ENCODE measurements at regions not wholly inside any gene's neighbourhood (a gene's known extent, or its start where the extent isn't known, plus 50 kb on each side); places are given as distances from the start of the nearest gene placed in this dataset.
"Not testable (repeated sequence)": the region's sequence is repeated elsewhere in the genome, so short reads cannot be mapped to it uniquely, and the experiment has no call there.

DNA sequence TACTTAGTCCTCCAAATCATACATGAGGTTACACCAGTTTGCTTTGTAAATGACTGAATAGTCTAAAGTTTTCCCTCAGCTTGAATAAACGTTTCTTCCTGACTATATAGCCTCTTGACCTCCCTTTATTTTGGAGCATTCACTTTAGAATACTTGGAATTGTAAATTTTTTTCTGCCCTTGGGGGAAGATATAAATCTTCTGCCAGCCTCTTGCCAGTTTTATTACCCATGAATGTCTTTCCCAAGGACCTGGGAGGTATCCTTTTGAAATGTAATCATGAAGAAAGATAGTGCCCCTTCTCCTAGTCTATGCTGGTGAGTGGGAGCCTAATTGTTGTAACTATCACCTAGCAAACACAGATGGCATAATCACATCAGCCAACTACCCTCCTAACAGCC, 2033.9 kb upstream of the PCDH20 start:
- H3K4me3 ChIP-seq: no peak overlapping the region
- no peak overlapping the region for H3K27ac ChIP-seq

DNA sequence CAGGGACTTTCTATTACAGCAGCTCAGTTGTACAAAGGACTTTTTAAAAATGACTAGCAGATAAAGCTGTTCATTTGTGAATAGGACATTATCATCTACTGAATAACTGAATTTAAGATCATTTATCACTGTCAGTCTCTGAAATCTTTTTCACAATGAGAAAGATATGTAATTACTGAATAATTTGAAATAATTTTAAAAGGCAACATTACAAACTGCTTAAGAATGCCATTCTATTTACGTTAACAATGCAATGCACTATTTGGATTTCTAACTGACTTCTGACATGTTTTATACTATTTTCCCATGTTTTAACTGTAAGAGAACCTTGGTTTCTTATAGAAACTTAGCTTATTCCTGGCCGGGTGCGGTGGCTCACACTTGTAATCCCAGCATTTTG, 2033.0 kb upstream of the PCDH20 start:
- no peak overlapping the region for H3K4me3 ChIP-seq
- H3K27ac ChIP-seq: no peak overlapping the region

DNA sequence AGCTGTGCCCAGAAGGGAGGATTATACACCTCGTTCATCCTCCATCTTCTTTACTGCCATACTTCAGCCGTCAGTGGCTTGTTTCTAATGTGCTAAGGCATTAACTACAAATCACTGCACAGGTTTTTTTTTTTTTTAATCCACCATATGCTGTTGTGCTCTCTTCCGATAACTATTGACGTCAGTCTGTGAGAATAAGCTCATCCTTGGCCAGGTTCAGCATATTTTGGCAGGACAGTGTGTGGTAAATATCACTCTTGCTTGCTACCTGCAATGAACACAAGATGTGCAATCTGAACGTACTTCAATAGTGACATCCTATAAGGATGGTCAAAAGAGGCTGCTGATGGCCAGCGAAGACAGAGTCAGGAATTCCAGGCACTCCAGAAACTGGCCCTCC, 2030.7 kb upstream of the PCDH20 start:
- H3K27ac ChIP-seq: no peak overlapping the region
- no peak overlapping the region for H3K4me3 ChIP-seq

DNA sequence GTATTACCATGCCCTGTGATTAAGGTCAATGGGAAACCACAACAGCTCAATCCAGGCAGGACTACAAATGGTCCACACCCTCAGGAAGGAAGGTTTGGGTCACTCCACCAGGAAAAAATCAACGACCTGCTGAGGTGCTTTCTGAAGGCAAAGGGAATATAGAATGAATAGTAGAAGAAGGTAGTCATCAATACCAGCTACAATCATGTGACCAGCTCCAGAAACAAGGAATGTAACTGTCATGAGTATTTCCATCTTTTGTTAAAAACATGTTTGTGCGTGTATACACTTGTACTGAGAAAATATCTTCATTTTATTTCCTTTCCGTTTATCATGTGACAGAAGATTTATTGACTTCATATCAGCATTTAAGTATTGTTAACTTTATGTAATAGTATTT, 2028.6 kb upstream of the PCDH20 start:
- not testable (repeated sequence) for H3K4me3 ChIP-seq, H3K27ac ChIP-seq

DNA sequence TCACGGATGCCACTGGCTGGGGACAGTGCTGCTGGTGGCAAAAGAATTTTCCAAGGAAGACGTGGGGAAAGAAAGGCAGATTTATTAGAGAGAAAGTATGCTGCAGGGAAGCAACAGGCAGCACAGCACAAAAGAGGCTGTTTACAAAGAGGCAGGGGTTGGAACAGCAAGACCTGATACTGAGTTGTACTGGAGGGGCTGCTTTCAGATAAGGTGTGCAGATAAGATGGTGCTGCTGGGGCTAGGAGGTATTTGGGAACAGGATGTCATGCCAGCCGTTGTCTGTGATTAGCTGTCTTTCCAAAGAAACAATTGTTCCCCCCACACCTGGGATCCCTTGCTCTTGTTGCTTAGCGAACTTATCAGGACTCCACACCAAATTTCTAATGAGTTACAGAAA, 2023.3 kb upstream of the PCDH20 start:
- H3K4me3 ChIP-seq: no peak overlapping the region
- no peak overlapping the region for H3K27ac ChIP-seq

DNA sequence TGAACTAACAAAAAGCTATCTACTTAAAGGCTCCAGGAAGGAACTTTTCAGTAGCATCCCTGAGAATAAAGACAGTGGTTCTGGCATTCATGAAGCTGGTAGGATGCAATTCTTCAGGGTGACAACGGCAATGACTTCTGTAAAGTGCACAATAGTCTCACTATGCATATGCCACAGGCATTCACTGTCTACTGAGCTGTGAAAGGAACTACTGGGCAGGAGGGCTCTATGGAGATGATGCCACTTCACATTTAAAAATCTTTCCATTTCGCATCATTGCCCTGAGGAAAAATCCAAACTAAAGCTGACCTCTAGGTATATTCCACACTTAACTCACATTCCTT, 2020.6 kb upstream of the PCDH20 start:
- Histone ChIP-seq H3K4me3 (no peak overlapping the region), H3K27ac (peak overlapping the region in 2 of 21 experiments; percentile 3 to 39)

DNA sequence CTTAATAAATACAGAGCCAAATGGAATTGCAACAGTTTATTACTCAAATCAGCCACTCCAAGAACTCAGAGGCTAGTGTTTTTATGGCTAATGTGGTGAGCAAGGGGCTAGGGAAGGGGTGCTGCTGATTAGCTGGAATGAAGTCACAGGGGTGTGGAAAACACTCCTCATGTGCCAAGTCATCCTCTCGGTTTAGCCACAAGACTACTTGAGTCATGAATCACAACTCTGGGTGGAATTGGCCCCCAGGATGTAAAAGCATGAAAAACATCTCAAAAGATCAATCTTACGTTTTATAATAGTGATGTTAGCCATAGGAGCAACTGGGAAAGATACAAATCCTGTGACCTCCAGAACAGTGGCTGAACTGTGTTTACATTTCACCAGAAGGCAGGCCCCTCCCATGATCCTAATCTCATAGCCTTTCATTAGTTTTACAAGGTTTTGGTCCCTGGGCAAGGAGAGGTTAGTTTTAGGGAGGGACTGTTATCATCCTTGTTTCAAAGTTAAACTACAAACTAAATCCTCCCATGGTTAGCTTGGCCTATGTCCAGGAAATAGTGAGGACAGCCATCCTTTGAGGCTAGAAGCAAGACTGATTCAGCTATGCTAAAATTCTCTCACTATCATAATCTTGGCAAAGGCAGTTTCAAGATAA, 2020.1 kb upstream of the PCDH20 start:
- Histone ChIP-seq H3K27ac (peak overlapping the region in 2 of 21 experiments; percentile 3 to 39), H3K4me3 (no peak overlapping the region)

DNA sequence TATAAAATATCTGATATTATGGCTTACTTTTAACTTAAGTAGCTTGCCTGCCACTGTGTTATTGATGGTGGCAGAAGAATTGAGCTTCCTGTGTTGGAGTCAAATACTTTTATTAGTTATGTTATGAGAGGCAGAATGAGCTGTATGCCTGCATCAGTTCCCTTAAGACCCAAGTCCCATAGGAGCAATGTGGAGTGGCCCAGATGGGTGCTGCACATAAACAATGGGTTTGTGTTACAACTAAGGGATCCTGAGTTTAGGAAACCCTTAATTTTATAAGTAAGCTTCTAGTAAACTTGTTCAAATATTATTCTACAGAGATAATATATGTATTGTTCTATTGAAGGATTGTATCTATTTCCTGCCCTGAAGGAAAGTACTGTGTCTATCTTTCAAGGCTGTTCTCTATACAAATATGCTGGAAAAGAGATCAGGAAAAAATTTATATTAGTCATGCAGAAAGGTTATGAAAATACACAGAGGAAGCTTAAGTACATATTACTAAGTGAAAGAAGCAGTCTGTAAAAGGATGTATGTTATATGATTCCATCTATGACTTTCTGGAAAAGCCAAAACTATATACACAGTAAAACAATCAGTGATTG, 2018.0 kb upstream of the PCDH20 start:
- Histone ChIP-seq H3K4me3 (no peak overlapping the region), H3K27ac (no peak overlapping the region)

DNA sequence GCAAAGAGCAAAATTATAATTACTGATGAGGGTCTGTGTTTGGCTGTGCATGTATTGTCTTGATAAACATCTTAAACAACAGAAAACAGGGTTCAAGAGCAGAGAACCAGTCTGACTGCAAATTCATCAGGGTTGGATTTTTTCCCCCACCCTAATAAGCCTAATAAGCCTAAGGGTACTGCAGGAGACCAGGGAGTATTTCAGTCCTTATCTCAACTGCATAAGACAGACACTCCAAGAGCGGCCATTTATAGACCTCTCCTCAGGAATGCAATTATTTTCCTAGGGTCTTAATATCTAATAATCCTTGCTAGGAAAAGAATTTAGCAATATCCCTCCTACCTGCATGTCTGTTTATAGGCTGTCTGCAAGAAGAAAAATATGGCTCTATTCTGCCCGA, 2011.5 kb upstream of the PCDH20 start:
- Histone ChIP-seq H3K4me3 (no peak overlapping the region), H3K27ac (no peak overlapping the region)

DNA sequence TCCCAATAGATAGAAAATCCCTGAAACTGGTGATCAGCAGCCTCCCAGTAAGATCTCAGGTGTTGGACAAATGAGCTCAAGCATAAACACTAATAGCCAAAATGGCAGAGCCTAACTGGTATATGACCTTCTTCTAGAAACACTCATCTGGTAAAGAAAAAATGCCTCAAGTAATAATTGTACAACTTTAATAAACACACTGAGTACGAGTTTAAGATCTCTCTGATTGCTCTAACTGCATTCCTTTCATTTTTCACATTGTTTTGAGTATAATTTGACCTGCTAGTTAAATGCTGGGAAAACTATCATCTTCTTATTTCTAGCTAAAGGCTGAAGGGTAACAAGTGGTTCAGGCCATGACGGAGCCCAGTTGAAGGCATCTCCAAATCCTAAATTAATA, 2009.5 kb upstream of the PCDH20 start:
- Histone ChIP-seq H3K4me3 (no peak overlapping the region), H3K27ac (no peak overlapping the region)

DNA sequence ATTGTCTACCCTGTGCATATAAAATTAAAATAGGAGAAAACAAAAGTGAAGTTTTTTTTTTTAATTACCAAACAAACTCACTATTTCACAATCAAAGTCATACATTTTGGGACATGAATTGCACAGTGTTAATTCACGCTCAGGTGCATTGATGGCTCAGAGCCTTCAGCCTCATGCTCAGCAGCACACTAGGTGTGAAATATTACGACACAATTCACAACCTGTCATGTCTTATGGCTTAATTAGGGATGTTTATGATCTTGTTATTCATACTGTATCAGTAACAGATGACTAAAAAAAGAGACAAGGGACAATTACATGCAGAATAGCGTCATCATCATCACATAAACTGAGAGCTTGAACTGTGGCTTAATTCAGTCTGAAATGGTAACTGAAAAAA, 2005.5 kb upstream of the PCDH20 start:
- H3K27ac ChIP-seq: no peak overlapping the region
- no peak overlapping the region for H3K4me3 ChIP-seq

DNA sequence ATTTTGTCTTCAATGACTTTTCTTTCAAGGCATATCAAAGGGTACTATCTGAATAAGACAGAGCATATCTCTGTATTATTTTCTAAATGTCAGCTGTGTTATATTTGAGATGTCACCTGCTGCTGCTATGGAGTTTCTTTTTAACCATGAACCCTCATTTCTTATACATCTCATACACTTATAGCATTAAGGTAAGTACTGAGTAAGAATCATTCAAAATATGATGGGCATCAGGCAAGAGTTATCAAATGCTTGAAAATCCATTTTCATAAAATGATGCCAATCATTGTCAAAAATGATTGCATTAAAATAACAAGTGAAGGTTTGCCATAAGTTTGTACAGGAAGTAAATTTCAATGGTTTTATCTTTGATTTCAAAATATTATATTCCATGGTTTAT, 2005.0 kb upstream of the PCDH20 start:
- Histone ChIP-seq H3K4me3 (no peak overlapping the region), H3K27ac (no peak overlapping the region)

DNA sequence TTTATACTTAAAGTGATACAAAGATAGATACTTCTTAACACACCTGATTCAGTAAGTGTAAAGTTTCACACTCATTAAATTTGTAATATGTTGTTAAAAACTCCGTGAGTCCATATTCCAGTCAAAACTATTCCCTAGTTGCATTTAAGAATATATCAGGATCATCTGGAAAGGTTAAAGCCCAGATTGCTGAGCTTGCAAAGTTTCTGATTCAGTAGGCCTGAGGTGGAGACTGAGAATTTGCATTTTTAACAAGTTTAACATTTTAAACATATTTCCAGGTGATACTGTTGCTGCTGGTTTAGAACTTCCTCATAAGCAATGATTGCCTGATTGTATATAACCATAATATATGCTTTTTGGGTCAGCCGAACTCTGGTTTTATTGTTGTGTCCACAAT, 1998.6 kb upstream of the PCDH20 start:
- no peak overlapping the region for H3K27ac ChIP-seq
- H3K4me3 ChIP-seq: no peak overlapping the region

DNA sequence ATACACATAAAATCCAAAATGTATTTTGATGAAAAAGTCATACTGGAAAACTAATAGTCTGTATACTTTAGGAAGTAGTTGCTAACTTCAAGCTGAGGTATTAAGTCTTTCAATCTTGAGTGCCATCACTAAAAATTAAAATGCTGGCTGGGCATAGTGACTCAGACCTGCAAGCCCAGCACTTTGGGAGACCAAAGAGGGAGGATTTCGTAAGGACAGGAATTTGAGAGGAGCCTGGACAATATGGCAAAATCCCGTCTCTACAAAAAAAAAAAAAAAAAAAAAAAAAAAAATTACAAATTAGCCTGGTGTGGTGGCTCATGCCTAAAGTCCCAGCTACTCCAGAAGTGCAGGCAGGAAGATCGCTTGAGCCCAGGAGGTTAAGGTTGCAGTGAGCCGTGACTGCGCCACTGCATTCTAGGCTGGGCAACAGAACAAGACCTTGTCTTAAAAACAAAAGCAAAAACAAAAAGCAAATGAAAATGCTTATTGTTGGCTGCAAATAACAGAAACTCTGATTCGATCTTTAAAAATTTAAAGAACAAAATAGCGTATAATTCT, 1994.2 kb upstream of the PCDH20 start:
- Histone ChIP-seq H3K4me3 (no peak overlapping the region), H3K27ac (no peak overlapping the region)

DNA sequence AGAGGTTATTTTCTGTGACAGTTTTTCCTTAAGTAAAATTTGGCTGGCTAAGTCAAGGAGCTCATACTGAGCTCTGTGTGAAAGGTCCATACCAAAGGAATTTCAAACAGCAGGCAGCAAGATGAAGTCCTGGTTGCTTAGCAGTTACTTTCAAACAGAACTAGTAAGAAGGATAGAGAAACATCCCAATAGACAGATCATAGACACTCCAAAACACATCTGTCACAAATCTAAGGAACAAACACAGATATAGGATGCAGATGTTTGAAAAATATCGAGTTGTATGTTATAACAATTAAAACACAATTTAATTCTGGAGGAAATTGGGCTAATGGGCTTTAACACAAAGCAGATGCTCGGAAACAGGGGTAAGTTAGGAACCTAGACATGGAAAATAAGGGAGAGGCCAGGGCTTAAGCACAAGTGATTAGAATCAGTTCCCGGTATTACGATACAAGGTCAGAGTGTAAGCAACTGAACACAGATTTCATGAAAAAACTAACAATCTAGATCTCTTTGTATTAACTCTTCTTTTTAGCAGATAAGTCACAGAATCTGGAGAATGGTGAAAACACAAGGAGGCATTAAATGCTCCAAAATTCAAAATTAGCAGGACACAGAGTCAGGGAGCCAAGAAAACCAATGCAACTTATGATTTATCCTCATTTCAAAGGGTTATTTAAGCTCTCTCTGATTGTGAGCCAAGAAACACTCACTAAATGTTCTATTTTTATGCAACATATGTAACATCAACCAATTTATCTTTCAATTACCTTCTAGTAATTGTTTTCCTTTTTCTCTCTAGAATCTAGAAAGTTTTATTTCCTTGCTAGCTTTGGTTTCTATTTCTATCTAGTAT, 1992.9 kb upstream of the PCDH20 start:
- peak overlapping the region in 2 of 21 experiments; percentile 13 to 26 for H3K27ac ChIP-seq
- H3K4me3 ChIP-seq: no peak overlapping the region

DNA sequence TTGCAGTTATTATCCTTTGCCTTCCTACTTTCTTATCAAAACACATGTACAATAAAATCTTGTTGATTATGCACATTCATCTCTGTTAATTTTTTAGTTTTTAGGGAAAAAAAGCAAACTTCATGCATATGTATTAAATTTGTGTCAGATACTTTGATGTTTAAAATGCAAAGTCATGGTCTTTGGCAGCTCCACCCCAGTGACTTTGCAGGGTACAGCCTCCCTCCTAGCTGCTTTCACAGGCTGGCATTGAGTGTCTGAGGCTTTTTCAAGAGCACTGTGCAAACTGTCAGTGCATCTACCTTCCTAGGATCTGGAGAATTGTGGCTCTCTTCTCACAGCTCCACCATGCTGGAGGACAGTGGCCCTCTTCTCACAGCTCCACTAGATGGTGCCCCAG, 1988.1 kb upstream of the PCDH20 start:
- Histone ChIP-seq H3K4me3 (no peak overlapping the region), H3K27ac (no peak overlapping the region)

DNA sequence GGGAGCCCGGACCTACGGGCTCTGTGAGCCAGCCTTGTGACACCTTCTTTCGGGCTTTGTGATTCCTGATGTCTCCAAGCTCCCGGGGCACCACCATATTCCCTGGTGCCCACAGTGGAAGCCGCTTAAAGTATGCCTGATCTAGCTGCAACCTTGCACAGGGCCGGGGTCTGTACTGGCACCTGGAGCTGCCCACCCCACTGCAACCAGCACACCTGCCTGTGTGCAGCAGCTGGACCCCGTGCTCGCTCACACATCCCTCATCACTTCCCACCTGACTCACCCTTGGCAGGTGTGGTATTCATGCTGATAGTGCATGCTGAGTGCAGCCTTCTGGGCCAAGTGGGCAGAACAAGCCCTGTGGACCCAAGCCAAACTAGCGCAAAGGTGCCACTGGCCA, 1981.1 kb upstream of the PCDH20 start:
- no peak overlapping the region for H3K27ac ChIP-seq

DNA sequence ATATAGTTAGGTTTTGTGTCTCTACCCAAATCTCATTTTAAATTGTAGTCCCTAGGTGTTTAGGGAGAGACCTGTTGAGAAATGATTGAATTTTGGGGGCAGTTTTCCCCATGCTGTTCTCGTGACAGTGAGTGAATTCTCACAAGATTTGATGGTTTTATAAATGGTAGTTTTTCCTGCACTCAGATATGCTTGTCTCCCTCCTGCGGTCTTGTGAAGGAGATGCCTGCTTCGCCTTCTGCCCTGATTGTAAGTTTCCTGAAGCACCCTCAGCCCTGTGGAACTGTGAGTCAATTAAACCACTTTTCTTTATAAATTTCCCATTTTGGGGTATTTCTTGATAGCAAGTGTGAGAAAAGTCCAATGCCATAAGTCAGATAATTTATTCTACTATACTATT, 1977.5 kb upstream of the PCDH20 start:
- no peak overlapping the region for H3K27ac ChIP-seq
- H3K4me3 ChIP-seq: no peak overlapping the region

More for the DNA sequence above, 1981.1 kb upstream of the PCDH20 start:
- no peak overlapping the region for H3K4me3 ChIP-seq

DNA sequence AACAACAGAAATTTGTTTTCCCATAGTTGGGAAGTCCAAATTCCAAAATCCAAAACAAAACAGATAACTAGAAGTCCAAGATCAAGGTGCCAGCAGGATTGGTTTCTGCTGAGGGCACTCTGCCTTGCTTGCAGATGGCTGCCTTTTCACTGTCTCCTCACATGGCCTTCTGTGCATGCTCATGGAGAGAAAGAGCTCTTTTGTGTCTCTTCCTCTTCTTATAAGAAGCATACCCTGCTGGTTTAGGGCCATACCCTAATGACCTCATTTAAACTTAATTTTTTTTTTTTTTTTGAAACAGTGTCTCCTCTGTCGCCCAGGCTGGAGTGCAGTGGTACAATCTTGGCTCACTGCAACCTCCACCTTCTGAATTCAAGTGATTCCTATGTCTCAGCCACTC, 1974.1 kb upstream of the PCDH20 start:
- H3K4me3 ChIP-seq: no peak overlapping the region

DNA sequence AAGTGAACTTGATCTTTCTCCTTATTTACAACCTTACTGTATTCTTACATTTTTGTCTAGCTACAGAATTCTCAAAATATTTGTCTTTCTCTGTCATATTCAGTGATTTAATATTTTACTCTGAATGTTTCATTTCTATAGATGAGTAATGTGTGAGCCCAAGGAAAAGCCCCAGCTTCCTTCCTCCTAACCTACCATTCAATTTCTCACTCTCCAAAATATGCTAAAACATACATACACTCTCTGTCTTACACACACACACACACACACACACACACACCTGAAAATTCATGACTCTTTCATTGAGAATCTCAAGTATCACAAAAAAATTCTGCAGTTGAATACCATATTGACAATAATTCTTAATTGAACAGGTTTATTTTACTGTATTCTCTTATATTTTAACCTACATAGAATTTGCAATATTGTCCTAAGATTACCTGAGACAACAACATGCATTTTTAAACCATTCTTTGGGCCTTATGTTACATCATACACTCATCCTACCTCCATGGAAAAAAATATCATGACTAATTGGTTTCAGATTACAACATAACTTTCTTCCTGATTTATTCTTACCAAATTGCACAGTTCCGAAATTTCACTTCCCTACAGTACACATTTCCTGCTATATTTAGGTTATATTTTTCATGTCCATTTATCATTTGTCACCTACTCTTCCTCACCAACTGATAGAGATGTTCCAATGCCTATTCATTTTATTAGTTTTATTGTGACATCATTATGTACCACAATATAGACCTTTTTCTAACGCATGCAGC, 1965.6 kb upstream of the PCDH20 start:
- Histone ChIP-seq H3K27ac (no peak overlapping the region), H3K4me3 (no peak overlapping the region)

More for the DNA sequence above, 1974.1 kb upstream of the PCDH20 start:
- H3K27ac ChIP-seq: no peak overlapping the region

Data from skin epidermis (tissue), 12 donors.